ENCODE measurements at regions not wholly inside any gene's neighbourhood (a gene's known extent, or its start where the extent isn't known, plus 50 kb on each side); places are given as distances from the start of the nearest gene placed in this dataset.

GRCh38 chr9:129454467-129455067, 166.3 kb downstream of the C9orf50 start:
- TF ChIP-seq, protein P1, sequence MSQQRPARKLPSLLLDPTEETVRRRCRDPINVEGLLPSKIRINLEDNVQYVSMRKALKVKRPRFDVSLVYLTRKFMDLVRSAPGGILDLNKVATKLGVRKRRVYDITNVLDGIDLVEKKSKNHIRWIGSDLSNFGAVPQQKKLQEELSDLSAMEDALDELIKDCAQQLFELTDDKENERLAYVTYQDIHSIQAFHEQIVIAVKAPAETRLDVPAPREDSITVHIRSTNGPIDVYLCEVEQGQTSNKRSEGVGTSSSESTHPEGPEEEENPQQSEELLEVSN (IDR thresholded peaks at IDR 0.05): no peak
- no peak for TF ChIP-seq CTCF (IDR thresholded peaks at IDR 0.05; ENCODE audit: control extremely low read depth in 1 of 3, insufficient read depth in 1 of 3, low read depth in 1 of 3, low read length in 3 of 3)
- TF ChIP-seq USF2 (IDR thresholded peaks at IDR 0.05; ENCODE audit: low read length): no peak
- no peak for TF ChIP-seq POLR2A (IDR thresholded peaks at IDR 0.05; ENCODE audit: control extremely low read depth in 1 of 2, low read depth in 2 of 2, low read length in 2 of 2)
- TF ChIP-seq ASH2L (IDR thresholded peaks at IDR 0.05; ENCODE audit: low read length): no peak
- TF ChIP-seq NRF1 (IDR thresholded peaks at IDR 0.05; ENCODE audit: low read depth, low read length): no peak
- TF ChIP-seq KDM1A (IDR thresholded peaks at IDR 0.05; ENCODE audit: borderline replicate concordance, low read length): no peak
